ENCODE measurements at regions not wholly inside any gene's neighbourhood (a gene's known extent, or its start where the extent isn't known, plus 50 kb on each side); places are given as distances from the start of the nearest gene placed in this dataset.

DNA sequence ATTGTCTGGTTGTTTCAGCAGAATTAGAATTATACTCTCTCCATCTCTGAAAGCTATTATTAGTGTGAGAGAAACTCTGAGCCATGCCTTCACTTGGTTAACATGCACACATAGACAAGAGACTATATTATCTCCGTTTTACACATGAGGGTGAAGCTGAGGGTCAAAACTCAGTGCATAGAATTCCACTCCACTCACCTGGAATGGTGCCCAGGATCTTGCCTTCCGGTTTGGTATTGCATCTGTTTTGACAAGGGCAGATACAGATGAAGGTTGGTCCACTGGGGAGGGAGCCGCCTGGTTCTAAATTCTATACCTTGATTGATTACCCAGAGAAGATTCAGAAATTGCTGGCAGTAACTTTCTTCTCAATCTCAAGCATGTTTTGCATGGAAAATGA is 149.5 kb upstream of the PELI2 start:
- no peak overlapping the region for H3K4me3 ChIP-seq
- DNase-seq (no peak), ATAC-seq (no peak)
- no peak overlapping the region for H3K27ac ChIP-seq
- H3K9me3 ChIP-seq: no peaks in the 10 kb centered on the region
- H3K27me3 ChIP-seq: no peaks in the 10 kb centered on the region
- H3K4me1 ChIP-seq: peaks cover 0 to 8% (median 0%) of the 10 kb centered on the region in 12 donors
- intact Hi-C loops (cut with DNase I): loop anchor here in 1 of 10 donors (10.0 kb wide), 1 partner anchor 234 kb away; no protein-coding TSS in a partner anchor
- WGBS, 4 donors: 31 to 38% (median 33%) methylated on average over 3 of the region's 3 CpGs
- no peaks in the 10 kb centered on the region for H3K36me3 ChIP-seq
- TF ChIP-seq POLR2A (IDR thresholded peaks at IDR 0.05): no peak
- TF ChIP-seq, protein P1, sequence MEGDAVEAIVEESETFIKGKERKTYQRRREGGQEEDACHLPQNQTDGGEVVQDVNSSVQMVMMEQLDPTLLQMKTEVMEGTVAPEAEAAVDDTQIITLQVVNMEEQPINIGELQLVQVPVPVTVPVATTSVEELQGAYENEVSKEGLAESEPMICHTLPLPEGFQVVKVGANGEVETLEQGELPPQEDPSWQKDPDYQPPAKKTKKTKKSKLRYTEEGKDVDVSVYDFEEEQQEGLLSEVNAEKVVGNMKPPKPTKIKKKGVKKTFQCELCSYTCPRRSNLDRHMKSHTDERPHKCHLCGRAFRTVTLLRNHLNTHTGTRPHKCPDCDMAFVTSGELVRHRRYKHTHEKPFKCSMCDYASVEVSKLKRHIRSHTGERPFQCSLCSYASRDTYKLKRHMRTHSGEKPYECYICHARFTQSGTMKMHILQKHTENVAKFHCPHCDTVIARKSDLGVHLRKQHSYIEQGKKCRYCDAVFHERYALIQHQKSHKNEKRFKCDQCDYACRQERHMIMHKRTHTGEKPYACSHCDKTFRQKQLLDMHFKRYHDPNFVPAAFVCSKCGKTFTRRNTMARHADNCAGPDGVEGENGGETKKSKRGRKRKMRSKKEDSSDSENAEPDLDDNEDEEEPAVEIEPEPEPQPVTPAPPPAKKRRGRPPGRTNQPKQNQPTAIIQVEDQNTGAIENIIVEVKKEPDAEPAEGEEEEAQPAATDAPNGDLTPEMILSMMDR (IDR thresholded peaks at IDR 0.05): no peak

DNA sequence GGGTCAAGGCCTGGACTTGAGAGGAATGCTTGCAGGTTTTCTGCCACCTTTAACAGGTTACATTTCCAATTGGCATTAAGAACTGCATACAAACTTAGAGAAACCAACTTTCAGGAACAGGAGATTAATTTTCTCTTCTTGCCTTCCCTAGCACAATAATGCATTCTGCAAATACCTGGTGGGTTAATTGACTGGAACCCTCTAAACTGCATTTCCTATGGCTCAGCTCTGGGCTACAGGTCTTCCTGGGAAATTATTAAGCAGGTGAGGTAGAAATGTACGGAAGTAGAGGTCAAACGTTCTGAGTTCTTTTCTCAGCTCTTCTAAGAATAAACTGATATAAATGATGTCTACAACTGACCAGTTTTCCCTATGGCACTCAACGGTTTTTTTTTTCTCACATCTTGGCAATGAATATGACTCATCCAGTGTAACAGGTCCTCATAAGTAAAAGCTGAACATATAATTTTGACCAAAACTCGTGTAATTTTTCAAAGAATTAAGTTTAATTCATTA is 144.9 kb upstream of the PELI2 start:
- Histone ChIP-seq H3K4me3 (no peak overlapping the region), H3K27me3 (no peaks in the 10 kb centered on the region), H3K27ac (no peak overlapping the region), H3K36me3 (no peaks in the 10 kb centered on the region), H3K9me3 (no peaks in the 10 kb centered on the region), H3K4me1 (peaks cover 0 to 26% (median 8%) of the 10 kb centered on the region in 12 donors)
- TF ChIP-seq, protein P1 (IDR thresholded peaks at IDR 0.05): no peak
- TF ChIP-seq POLR2A (IDR thresholded peaks at IDR 0.05): no peak
- WGBS, 4 donors: 79 to 89% (median 84%) methylated on average over 4 of the region's 4 CpGs
- intact Hi-C loops (cut with DNase I): no loop called here
- ATAC-seq (no peak), DNase-seq (no peak)

DNA sequence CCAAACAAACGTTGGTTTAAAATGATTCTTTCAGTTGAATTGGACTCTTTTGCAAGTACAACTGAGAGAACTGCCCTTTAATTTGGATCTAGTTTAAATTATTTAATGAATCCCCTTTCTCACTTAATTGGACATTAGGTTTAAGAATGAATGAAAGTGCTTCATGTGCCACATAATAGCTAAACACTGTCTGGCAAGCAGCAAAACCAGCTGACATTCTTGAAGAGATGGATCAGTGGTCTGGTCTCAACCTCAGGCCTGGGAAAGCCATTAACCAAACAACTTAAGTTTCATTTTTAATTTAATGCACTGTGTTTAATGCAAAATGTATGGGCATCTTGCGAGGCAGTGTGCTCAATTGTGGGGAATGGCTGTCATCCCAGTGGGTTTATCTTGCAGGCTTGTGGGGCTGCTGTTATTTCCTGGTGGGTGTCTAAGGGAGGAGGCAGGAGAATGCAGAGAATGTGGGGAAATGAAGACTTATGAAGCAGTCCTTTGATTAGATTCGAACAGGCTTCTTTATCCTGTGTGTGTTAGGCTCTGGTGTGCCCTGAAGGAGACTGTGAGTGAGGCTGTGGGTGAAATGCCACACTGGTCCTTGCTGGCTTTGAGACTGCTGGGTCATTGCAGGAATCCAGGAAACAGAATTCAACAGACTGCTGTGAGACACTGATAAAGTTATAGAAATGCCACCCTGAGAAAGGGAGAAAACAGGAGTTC is 144.1 kb upstream of the PELI2 start:
- H3K36me3 ChIP-seq: no peaks in the 10 kb centered on the region
- ATAC-seq (no peak), DNase-seq (no peak)
- no peaks in the 10 kb centered on the region for H3K27me3 ChIP-seq
- H3K27ac ChIP-seq: no peak overlapping the region
- TF ChIP-seq, protein P1 (IDR thresholded peaks at IDR 0.05): no peak
- TF ChIP-seq POLR2A (IDR thresholded peaks at IDR 0.05): no peak
- H3K9me3 ChIP-seq: no peaks in the 10 kb centered on the region
- 68 to 83% (median 76%) methylated on average over 3 of the region's 3 CpGs for WGBS, 4 donors
- intact Hi-C loops (cut with DNase I): no loop called here
- H3K4me1 ChIP-seq: peaks cover 0 to 26% (median 5%) of the 10 kb centered on the region in 12 donors
- H3K4me3 ChIP-seq: no peak overlapping the region

DNA sequence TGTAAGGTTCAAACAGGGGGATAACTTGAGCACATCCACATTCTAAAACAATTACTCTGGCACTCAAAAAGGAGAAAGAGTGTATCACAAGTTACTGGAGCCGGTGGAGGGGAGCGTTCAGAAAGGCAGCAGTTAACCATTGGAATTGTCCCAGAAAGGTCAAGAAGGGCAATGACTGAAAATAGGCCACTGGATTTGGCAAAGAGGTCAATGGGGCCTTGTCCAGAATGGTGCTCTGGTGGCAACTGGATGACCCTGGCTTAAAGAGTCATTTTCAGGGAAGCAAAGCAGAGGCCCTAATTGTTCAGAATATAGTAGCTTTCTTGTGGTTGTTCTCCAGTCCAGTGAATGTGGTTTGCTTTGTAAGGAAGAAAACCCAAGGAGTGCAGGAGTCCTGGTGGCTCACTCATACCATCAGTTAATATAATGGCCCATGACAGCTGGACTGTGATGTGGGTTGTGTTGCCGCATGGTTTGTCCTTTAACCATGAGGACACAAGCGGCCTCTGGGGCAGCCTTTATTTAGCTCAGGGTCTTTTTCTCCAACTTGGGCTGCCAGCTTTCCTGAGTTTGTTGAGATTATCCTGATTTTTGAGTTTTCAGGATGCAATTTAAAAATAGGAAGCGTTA is 142.8 kb upstream of the PELI2 start:
- ATAC-seq: no peak
- no peak for TF ChIP-seq POLR2A (IDR thresholded peaks at IDR 0.05)
- TF ChIP-seq, protein P1 (IDR thresholded peaks at IDR 0.05): no peak
- WGBS, 4 donors: 94 to 96% (median 95%) methylated on average over 5 of the region's 5 CpGs
- Histone ChIP-seq H3K27me3 (no peaks in the 10 kb centered on the region), H3K4me3 (no peak overlapping the region), H3K4me1 (peaks cover 0 to 26% (median 5%) of the 10 kb centered on the region in 12 donors), H3K36me3 (no peaks in the 10 kb centered on the region), H3K27ac (no peak overlapping the region), H3K9me3 (peaks cover 0 to 2% (median 0%) of the 10 kb centered on the region in 12 donors)
- DNase-seq: no peak
- intact Hi-C loops (cut with DNase I): no loop called here
